GM13977 (cell line): ENCODE measurements at regions not wholly inside any gene's neighbourhood (a gene's known extent, or its start where the extent isn't known, plus 50 kb on each side); places are given as distances from the start of the nearest gene placed in this dataset.

Experiments used
- DNase-seq: peaks from one replicate; pipeline ENCODE4 v3.0.0; 2012; ENCODE audit warnings: low spot score
- CTCF ChIP-seq: IDR thresholded peaks from 2 replicates; pipeline ENCODE4 v1.5.1; 2012; ENCODE audit warnings: mild to moderate bottlenecking, control low read depth; ENCODE audit not compliant: insufficient read depth; ENCODE audit errors: extremely low read depth, missing control alignments
- in situ Hi-C: fragments of 300-500 bp; cut with MboI; formaldehyde crosslinking; loops from one replicate; pipeline ENCODE4 v1.12.0; 2022; ENCODE audit warnings: low sequenced_read_pairs, low pct_unique_long_range_greater_than_20kb, mixed read lengths, inconsistent platforms; ENCODE audit not compliant: unreplicated experiment

GRCh38 chr10:65497837-65498236, 1428.0 kb upstream of the LRRTM3 start:
- in situ Hi-C loops, result no loop called here
- DNase-seq, result no peak

GRCh38 chr10:65500716-65501115, 1425.1 kb upstream of the LRRTM3 start:
- no peak for TF ChIP-seq CTCF
- in situ Hi-C loops, result no loop called here
- DNase-seq, result no peak

More at GRCh38 chr10:65497837-65498236, 1428.0 kb upstream of the LRRTM3 start:
- TF ChIP-seq CTCF, result no peak

DNA sequence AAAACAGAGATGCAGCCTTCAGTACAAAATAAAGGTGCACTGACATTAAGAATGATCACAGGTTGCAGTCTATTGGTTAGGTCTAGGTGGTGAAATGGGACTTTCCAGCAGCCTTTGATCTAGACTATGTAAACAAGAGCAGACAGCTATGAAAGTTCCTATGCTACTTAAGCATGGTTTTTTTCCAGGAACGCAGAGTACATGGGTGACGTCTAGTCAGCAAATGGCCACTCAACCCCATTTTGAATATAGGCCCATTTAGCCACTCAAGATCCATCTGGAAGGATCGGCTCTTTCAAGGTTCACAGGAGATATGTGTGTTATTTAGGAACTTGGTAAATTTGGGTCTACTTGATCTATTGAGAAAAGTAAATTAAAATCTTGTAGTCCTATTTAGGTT, 1424.6 kb upstream of the LRRTM3 start:
- DNase-seq, result peak; percentile 24
- in situ Hi-C loops, result no loop called here
- no peak for TF ChIP-seq CTCF

- TF ChIP-seq CTCF, result no peak
- in situ Hi-C loops, result no loop called here
These were observed 1407.5 kb upstream of the LRRTM3 start for GRCh38 chr10:65518379-65518778.

GRCh38 chr10:65528986-65529385, 1396.8 kb upstream of the LRRTM3 start:
- no peak for DNase-seq
- no peak for TF ChIP-seq CTCF
- in situ Hi-C loops, result no loop called here

More at GRCh38 chr10:65518379-65518778, 1407.5 kb upstream of the LRRTM3 start:
- no peak for DNase-seq

DNA sequence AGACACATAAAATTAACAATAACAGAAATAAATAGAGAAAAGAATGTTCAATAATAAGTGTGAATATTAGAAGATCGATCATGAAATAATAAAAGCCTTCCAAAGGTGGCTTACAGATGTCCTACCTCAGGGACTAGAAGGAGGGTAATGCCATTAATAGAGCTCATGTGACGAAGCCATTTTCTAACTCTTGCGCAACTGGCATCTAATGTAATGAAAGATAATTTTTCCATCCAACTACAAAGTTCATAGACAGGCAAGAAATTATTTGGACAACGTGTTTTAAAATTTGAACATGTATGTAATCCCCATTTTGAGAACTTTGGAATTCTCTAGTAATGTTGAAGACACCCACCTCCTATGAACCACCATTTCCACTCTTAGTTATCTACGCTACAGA, 1394.3 kb upstream of the LRRTM3 start:
- in situ Hi-C loops, result no loop called here

More for the DNA sequence above, 1394.3 kb upstream of the LRRTM3 start:
- no peak for DNase-seq
- TF ChIP-seq CTCF, result no peak
